ENCODE measurements at regions not wholly inside any gene's neighbourhood (a gene's known extent, or its start where the extent isn't known, plus 50 kb on each side); places are given as distances from the start of the nearest gene placed in this dataset.

GRCh38 chr16:55136356-55137150 lies 187.4 kb upstream of the IRX6 start:
- TF ChIP-seq EZH2 (IDR thresholded peaks at IDR 0.05) = no peak
- no peak for TF ChIP-seq POLR2AphosphoS5 (IDR thresholded peaks at IDR 0.05; ENCODE audit: borderline replicate concordance, low read depth, low read length)
- TF ChIP-seq FOXP2 (optimal IDR thresholded peaks at IDR 0.05; ENCODE audit: control extremely low read depth, extremely low read length, insufficient read depth) = no peak
